ENCODE measurements at regions not wholly inside any gene's neighbourhood (a gene's known extent, or its start where the extent isn't known, plus 50 kb on each side); places are given as distances from the start of the nearest gene placed in this dataset.

GRCh38 chr11:34730544-34731295 lies 109.8 kb downstream of the EHF start:
- no peaks in the 10 kb centered on the region; a peak in 1 of 4 replicates for H3K27me3 ChIP-seq (replicated peaks in 1 of 2; ENCODE audit: control insufficient read depth in 2 of 2, insufficient read depth in 2 of 2, low read length in 1 of 2)
- no peak overlapping the region for H3K27ac ChIP-seq (ENCODE audit: control insufficient read depth, insufficient read depth)
- TF ChIP-seq BRCA1 (IDR thresholded peaks at IDR 0.05; ENCODE audit: low read depth, low read length) = no peak
- TF ChIP-seq RAD21 (IDR thresholded peaks at IDR 0.05; ENCODE audit: insufficient read depth, low read depth, low read length) = no peak
- TF ChIP-seq GATAD2B (conservative IDR thresholded peaks at IDR 0.05; ENCODE audit: low read depth) = no peak
- TF ChIP-seq TARDBP (IDR thresholded peaks at IDR 0.05; ENCODE audit: borderline replicate concordance) = no peak
- no peak for TF ChIP-seq ZNF207 (IDR thresholded peaks at IDR 0.05; ENCODE audit: borderline replicate concordance)
- TF ChIP-seq FOXK2 (IDR thresholded peaks at IDR 0.05) = no peak
- TF ChIP-seq SMARCA5 (IDR thresholded peaks at IDR 0.05) = no peak
- no peak for TF ChIP-seq WRNIP1 (IDR thresholded peaks at IDR 0.05; ENCODE audit: borderline replicate concordance, low read depth, low read length)
- no peak for TF ChIP-seq HDGF (IDR thresholded peaks at IDR 0.05)
- no peak for TF ChIP-seq CHD2 (IDR thresholded peaks at IDR 0.05; ENCODE audit: borderline replicate concordance, low read depth, low read length)
- no peak for TF ChIP-seq ZBED1 (IDR thresholded peaks at IDR 0.05; ENCODE audit: borderline replicate concordance)
- no peak for TF ChIP-seq GABPA (IDR thresholded peaks at IDR 0.05; ENCODE audit: low read depth)
- TF ChIP-seq MTA3 (IDR thresholded peaks at IDR 0.05; ENCODE audit: borderline replicate concordance, low read length) = no peak
- no peak for TF ChIP-seq SMAD1 (IDR thresholded peaks at IDR 0.05; ENCODE audit: low read depth, partially characterized antibody)
- TF ChIP-seq RAD51 (IDR thresholded peaks at IDR 0.05) = no peak
- no peak for TF ChIP-seq STAT3 (IDR thresholded peaks at IDR 0.05; ENCODE audit: low read depth, low read length)
- TF ChIP-seq IKZF2 (IDR thresholded peaks at IDR 0.05) = no peak
- no peak for TF ChIP-seq POLR2AphosphoS5 (IDR thresholded peaks at IDR 0.05; ENCODE audit: low read length)
- no peak for TF ChIP-seq YY1 (IDR thresholded peaks at IDR 0.05; ENCODE audit: low read depth, low read length)
- no peaks in the 10 kb centered on the region for H3K79me2 ChIP-seq (ENCODE audit: control insufficient read depth, insufficient read depth, low read length)
- H3K4me3 ChIP-seq = no peak overlapping the region
- intact Hi-C loops (cut with micrococcal nuclease; ENCODE audit: unreplicated experiment) (no loop called here), in situ Hi-C loops (cut with MboI) (no loop called here)
- H3K36me3 ChIP-seq (ENCODE audit: control insufficient read depth in 2 of 2, insufficient read depth in 2 of 2, low read length in 1 of 2) = no peaks in the 10 kb centered on the region
- H3K9ac ChIP-seq (ENCODE audit: control insufficient read depth, insufficient read depth, low read length) = no peak overlapping the region
- DNase-seq (ENCODE audit: low read depth, low spot score) (no peak), FAIRE-seq (no peak), ATAC-seq (no peak)
- ChIA-PET SMC1A (ENCODE audit: uncharacterized antibody, unreplicated experiment) (no interaction called here), POLR2A (no interaction called here), RAD21 (ENCODE audit: unreplicated experiment) (no interaction called here), CTCF (interaction anchor here (0.6 kb wide), 1 partner anchor 109 kb away, joined by 3 read pairs; no protein-coding TSS in a partner anchor)
- no TSS peak for BruUV-seq (replicated peaks)
- H3K4me1 ChIP-seq (ENCODE audit: control insufficient read depth, insufficient read depth, low read length) = no peaks in the 10 kb centered on the region
- no peak overlapping the region for H3K4me2 ChIP-seq (ENCODE audit: control insufficient read depth, insufficient read depth)
- no peak overlapping the region for H2AFZ ChIP-seq (ENCODE audit: control insufficient read depth, low read depth, low read length)
- 50% methylated on average over 3 of the region's 3 CpGs for WGBS (ENCODE audit: insufficient coverage, insufficient replicate concordance, low lambda C conversion rate, missing lambda C conversion rate)
- H3K9me3 ChIP-seq (replicated peaks; ENCODE audit: control insufficient read depth, insufficient read depth, low read length) = no peaks in the 10 kb centered on the region
- no peaks in the 10 kb centered on the region for H4K20me1 ChIP-seq (ENCODE audit: control insufficient read depth, insufficient read depth)

All from GM12878 (cell line).